ENCODE measurements at regions not wholly inside any gene's neighbourhood (a gene's known extent, or its start where the extent isn't known, plus 50 kb on each side); places are given as distances from the start of the nearest gene placed in this dataset.
"Not testable (repeated sequence)": the region's sequence is repeated elsewhere in the genome, so short reads cannot be mapped to it uniquely, and the experiment has no call there.

DNA sequence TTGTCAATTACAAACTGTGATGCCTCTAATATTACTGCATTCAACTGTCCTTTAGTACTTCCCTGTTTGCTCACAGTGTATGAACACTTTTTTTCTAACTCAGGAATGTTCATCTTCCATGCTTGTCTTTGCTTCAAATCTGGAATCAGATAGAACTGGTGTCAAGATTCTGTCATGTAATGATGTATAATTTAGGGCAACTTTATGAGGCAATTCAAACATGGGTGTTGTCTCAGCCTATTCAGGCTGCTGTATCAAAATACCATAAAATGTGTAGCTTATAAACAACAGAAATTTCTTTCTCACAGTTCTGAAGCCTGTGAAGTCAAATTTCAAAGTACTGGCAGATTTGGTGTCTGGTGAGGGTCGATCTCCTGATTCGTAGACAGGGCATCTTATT, 1012.9 kb downstream of the RAB28 start (continued):
- TF ChIP-seq, protein P1, sequence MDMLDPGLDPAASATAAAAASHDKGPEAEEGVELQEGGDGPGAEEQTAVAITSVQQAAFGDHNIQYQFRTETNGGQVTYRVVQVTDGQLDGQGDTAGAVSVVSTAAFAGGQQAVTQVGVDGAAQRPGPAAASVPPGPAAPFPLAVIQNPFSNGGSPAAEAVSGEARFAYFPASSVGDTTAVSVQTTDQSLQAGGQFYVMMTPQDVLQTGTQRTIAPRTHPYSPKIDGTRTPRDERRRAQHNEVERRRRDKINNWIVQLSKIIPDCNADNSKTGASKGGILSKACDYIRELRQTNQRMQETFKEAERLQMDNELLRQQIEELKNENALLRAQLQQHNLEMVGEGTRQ (IDR thresholded peaks at IDR 0.05; ENCODE audit: borderline replicate concordance, low read depth, low read length): no peak
- TF ChIP-seq, protein P2, sequence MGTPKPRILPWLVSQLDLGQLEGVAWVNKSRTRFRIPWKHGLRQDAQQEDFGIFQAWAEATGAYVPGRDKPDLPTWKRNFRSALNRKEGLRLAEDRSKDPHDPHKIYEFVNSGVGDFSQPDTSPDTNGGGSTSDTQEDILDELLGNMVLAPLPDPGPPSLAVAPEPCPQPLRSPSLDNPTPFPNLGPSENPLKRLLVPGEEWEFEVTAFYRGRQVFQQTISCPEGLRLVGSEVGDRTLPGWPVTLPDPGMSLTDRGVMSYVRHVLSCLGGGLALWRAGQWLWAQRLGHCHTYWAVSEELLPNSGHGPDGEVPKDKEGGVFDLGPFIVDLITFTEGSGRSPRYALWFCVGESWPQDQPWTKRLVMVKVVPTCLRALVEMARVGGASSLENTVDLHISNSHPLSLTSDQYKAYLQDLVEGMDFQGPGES (IDR thresholded peaks at IDR 0.05; ENCODE audit: low read depth, low read length): no peak
- TF ChIP-seq, protein P3, sequence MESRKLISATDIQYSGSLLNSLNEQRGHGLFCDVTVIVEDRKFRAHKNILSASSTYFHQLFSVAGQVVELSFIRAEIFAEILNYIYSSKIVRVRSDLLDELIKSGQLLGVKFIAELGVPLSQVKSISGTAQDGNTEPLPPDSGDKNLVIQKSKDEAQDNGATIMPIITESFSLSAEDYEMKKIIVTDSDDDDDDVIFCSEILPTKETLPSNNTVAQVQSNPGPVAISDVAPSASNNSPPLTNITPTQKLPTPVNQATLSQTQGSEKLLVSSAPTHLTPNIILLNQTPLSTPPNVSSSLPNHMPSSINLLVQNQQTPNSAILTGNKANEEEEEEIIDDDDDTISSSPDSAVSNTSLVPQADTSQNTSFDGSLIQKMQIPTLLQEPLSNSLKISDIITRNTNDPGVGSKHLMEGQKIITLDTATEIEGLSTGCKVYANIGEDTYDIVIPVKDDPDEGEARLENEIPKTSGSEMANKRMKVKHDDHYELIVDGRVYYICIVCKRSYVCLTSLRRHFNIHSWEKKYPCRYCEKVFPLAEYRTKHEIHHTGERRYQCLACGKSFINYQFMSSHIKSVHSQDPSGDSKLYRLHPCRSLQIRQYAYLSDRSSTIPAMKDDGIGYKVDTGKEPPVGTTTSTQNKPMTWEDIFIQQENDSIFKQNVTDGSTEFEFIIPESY (IDR thresholded peaks at IDR 0.05; ENCODE audit: borderline replicate concordance, low read depth): no peak

DNA sequence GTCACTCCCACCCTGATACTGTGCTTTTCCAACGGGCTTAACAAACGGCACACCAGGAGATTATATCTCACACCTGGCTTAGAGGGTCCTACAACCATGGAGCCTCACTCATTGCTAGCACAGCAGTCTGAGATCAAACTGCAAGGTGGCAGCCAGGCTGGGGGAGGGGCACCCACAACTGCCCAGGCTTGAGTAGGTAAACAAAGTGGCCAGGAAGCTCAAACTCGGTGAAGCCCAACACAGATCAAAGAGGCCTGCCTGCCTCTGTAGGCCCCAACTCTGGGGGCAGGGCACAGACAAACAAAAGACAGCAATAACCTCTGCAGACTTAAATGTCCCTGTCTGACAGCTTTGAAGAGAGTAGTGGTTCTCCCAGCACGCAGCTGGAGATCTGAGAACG, 1022.6 kb downstream of the RAB28 start:
- H3K4me3 ChIP-seq (ENCODE audit: low read depth in 2 of 2, low read length in 1 of 2); H3K79me2 ChIP-seq (ENCODE audit: insufficient read depth); H3K9me3 ChIP-seq; H3F3A ChIP-seq (replicated peaks; ENCODE audit: insufficient read depth); H3K9ac ChIP-seq; CTCF ChIA-PET; H3K27me3 ChIP-seq (ENCODE audit: insufficient read depth); H3K9me2 ChIP-seq; DNase-seq; POLR2A ChIA-PET; H3K27ac ChIP-seq (ENCODE audit: low read depth in 2 of 2, low read length in 1 of 2); H2AFZ ChIP-seq (ENCODE audit: low read depth); H3K36me3 ChIP-seq (replicated peaks in 1 of 2; ENCODE audit: control insufficient read depth in 1 of 2, insufficient read depth in 2 of 2, low read length in 1 of 2); H3K4me2 ChIP-seq; H3K4me1 ChIP-seq (ENCODE audit: control insufficient read depth in 1 of 2, insufficient read depth in 2 of 2, low read depth in 1 of 2, low read length in 1 of 2); H4K20me1 ChIP-seq (ENCODE audit: insufficient read depth): not testable (repeated sequence)
- WGBS (ENCODE audit: low lambda C conversion rate): 40% methylated on average over 1 of the region's 5 CpGs

DNA sequence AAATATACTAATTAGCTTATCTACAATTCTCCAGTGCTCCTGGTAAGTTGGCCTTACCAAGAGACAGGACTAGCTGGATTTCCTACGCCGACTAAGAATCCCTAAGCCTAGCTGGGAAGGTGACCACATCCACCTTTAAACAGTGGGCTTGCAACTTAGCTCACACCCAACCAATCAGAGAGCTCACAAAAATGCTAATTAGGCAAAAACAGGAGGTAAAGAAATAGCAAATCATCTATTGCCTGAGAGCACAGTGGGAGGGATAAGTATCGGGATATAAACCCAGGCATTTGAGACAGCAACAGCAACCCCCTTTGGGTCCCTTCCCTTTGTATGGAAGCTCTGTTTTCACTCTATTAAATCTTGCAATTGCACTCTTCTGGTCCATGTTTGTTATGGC, 1025.0 kb downstream of the RAB28 start:
- H3K79me2 ChIP-seq (ENCODE audit: insufficient read depth): no peaks in the 10 kb centered on the region
- TF ChIP-seq TEAD4 (IDR thresholded peaks at IDR 0.05; ENCODE audit: borderline replicate concordance, insufficient read depth): no peak
- no peak for TF ChIP-seq EP300 (IDR thresholded peaks at IDR 0.05; ENCODE audit: borderline replicate concordance in 1 of 2, low read depth in 1 of 2, low read length in 1 of 2)
- no peak for TF ChIP-seq YY1 (IDR thresholded peaks at IDR 0.05; ENCODE audit: low read depth)
- no peak for TF ChIP-seq MEF2A (IDR thresholded peaks at IDR 0.05; ENCODE audit: borderline replicate concordance, low read depth)
- TF ChIP-seq, protein P4, sequence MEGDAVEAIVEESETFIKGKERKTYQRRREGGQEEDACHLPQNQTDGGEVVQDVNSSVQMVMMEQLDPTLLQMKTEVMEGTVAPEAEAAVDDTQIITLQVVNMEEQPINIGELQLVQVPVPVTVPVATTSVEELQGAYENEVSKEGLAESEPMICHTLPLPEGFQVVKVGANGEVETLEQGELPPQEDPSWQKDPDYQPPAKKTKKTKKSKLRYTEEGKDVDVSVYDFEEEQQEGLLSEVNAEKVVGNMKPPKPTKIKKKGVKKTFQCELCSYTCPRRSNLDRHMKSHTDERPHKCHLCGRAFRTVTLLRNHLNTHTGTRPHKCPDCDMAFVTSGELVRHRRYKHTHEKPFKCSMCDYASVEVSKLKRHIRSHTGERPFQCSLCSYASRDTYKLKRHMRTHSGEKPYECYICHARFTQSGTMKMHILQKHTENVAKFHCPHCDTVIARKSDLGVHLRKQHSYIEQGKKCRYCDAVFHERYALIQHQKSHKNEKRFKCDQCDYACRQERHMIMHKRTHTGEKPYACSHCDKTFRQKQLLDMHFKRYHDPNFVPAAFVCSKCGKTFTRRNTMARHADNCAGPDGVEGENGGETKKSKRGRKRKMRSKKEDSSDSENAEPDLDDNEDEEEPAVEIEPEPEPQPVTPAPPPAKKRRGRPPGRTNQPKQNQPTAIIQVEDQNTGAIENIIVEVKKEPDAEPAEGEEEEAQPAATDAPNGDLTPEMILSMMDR (IDR thresholded peaks at IDR 0.05): no peak
- no peak for TF ChIP-seq ELF1 (IDR thresholded peaks at IDR 0.05)
- TF ChIP-seq MXI1 (IDR thresholded peaks at IDR 0.05; ENCODE audit: low read depth, low read length): no peak
- TF ChIP-seq FOXJ3 (CRISPR knock-in tag; IDR thresholded peaks at IDR 0.05): no peak
- TF ChIP-seq, protein P5, sequence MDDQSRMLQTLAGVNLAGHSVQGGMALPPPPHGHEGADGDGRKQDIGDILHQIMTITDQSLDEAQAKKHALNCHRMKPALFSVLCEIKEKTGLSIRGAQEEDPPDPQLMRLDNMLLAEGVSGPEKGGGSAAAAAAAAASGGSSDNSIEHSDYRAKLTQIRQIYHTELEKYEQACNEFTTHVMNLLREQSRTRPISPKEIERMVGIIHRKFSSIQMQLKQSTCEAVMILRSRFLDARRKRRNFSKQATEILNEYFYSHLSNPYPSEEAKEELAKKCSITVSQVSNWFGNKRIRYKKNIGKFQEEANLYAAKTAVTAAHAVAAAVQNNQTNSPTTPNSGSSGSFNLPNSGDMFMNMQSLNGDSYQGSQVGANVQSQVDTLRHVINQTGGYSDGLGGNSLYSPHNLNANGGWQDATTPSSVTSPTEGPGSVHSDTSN (IDR thresholded peaks at IDR 0.05): no peak
- no peak for TF ChIP-seq JUND (IDR thresholded peaks at IDR 0.05)
- no peak for TF ChIP-seq GABPA (IDR thresholded peaks at IDR 0.05; ENCODE audit: low read depth)
- TF ChIP-seq NRF1 (IDR thresholded peaks at IDR 0.05; ENCODE audit: low read depth, low read length): no peak
- TF ChIP-seq SMC3 (IDR thresholded peaks at IDR 0.05; ENCODE audit: low read depth, low read length): no peak
- ChIA-PET CTCF (no interaction called here), POLR2A (no interaction called here)
- 61% methylated on average over 3 of the region's 3 CpGs for WGBS (ENCODE audit: low lambda C conversion rate)
- H3F3A ChIP-seq (replicated peaks; ENCODE audit: insufficient read depth): no peaks in the 10 kb centered on the region
- no peak for DNase-seq
- no peaks in the 10 kb centered on the region for H3K4me1 ChIP-seq (ENCODE audit: control insufficient read depth in 1 of 2, insufficient read depth in 2 of 2, low read depth in 1 of 2, low read length in 1 of 2)
- no peaks in the 10 kb centered on the region for H3K9me3 ChIP-seq
- no peak overlapping the region for H3K4me3 ChIP-seq (ENCODE audit: low read depth in 2 of 2, low read length in 1 of 2)
- no peaks in the 10 kb centered on the region for H3K36me3 ChIP-seq (replicated peaks in 1 of 2; ENCODE audit: control insufficient read depth in 1 of 2, insufficient read depth in 2 of 2, low read length in 1 of 2)
- no peak overlapping the region for H3K4me2 ChIP-seq
- no peak overlapping the region for H3K9ac ChIP-seq
- H3K27ac ChIP-seq (ENCODE audit: low read depth in 2 of 2, low read length in 1 of 2): no peak overlapping the region
- no peak overlapping the region for H2AFZ ChIP-seq (ENCODE audit: low read depth)
- H3K27me3 ChIP-seq (ENCODE audit: insufficient read depth): no peaks in the 10 kb centered on the region
- H4K20me1 ChIP-seq (ENCODE audit: insufficient read depth): no peaks in the 10 kb centered on the region
- H3K9me2 ChIP-seq: no peaks in the 10 kb centered on the region
